ENCODE measurements at regions not wholly inside any gene's neighbourhood (a gene's known extent, or its start where the extent isn't known, plus 50 kb on each side); places are given as distances from the start of the nearest gene placed in this dataset.

- Histone ChIP-seq H3K36me3 (no peaks in the 10 kb centered on the region), H3K4me3 (no peak overlapping the region), H3K9me3 (no peaks in the 10 kb centered on the region), H3K4me1 (no peaks in the 10 kb centered on the region), H3K27me3 (no peaks in the 10 kb centered on the region), H3K27ac (no peak overlapping the region)
- no peak for TF ChIP-seq CTCF (IDR thresholded peaks at IDR 0.05)
- intact Hi-C loops (cut with DNase I), result no loop called here
- no peak for ATAC-seq
- no peak for DNase-seq
Observed at GRCh38 chr5:175317872-175318271, 126.1 kb downstream of the DRD1 start.

- DNase-seq (no peak), ATAC-seq (no peak)
- intact Hi-C loops (cut with DNase I), result no loop called here
- no peaks in the 10 kb centered on the region for H3K36me3 ChIP-seq
- no peak overlapping the region for H3K4me3 ChIP-seq
- H3K27ac ChIP-seq, result no peak overlapping the region
- H3K9me3 ChIP-seq, result peaks cover 0 to 2% of the 10 kb centered on the region in 2 donors
- TF ChIP-seq CTCF (IDR thresholded peaks at IDR 0.05), result no peak
- no peaks in the 10 kb centered on the region for H3K27me3 ChIP-seq
- H3K4me1 ChIP-seq, result no peaks in the 10 kb centered on the region
Observed at GRCh38 chr5:175309218-175309810, 134.7 kb downstream of the DRD1 start.

GRCh38 chr5:175308701-175309100 is 135.3 kb downstream of the DRD1 start:
- no peak overlapping the region for H3K27ac ChIP-seq
- peaks cover 0 to 2% of the 10 kb centered on the region in 2 donors for H3K9me3 ChIP-seq
- H3K4me1 ChIP-seq, result no peaks in the 10 kb centered on the region
- H3K27me3 ChIP-seq, result no peaks in the 10 kb centered on the region
- H3K4me3 ChIP-seq, result no peak overlapping the region
- no peaks in the 10 kb centered on the region for H3K36me3 ChIP-seq
- DNase-seq (no peak), ATAC-seq (no peak)
- no peak for TF ChIP-seq CTCF (IDR thresholded peaks at IDR 0.05)
- intact Hi-C loops (cut with DNase I), result no loop called here

GRCh38 chr5:175306381-175306780 is 137.6 kb downstream of the DRD1 start:
- TF ChIP-seq CTCF (IDR thresholded peaks at IDR 0.05), result no peak
- H3K27me3 ChIP-seq, result no peaks in the 10 kb centered on the region
- ATAC-seq, result no peak
- DNase-seq, result no peak
- no peaks in the 10 kb centered on the region for H3K36me3 ChIP-seq
- peaks cover 0 to 2% of the 10 kb centered on the region in 2 donors for H3K9me3 ChIP-seq
- no peak overlapping the region for H3K27ac ChIP-seq
- no peaks in the 10 kb centered on the region for H3K4me1 ChIP-seq
- intact Hi-C loops (cut with DNase I), result no loop called here
- no peak overlapping the region for H3K4me3 ChIP-seq

GRCh38 chr5:175305251-175305650 is 138.7 kb downstream of the DRD1 start:
- Histone ChIP-seq H3K27me3 (no peaks in the 10 kb centered on the region), H3K27ac (no peak overlapping the region), H3K4me1 (no peaks in the 10 kb centered on the region), H3K4me3 (no peak overlapping the region), H3K36me3 (no peaks in the 10 kb centered on the region), H3K9me3 (peaks cover 0 to 2% of the 10 kb centered on the region in 2 donors)
- intact Hi-C loops (cut with DNase I), result no loop called here
- no peak for ATAC-seq
- TF ChIP-seq CTCF (IDR thresholded peaks at IDR 0.05), result no peak
- DNase-seq, result no peak
